KMS-11 (cell line): ENCODE measurements at regions not wholly inside any gene's neighbourhood (a gene's known extent, or its start where the extent isn't known, plus 50 kb on each side); places are given as distances from the start of the nearest gene placed in this dataset.

Experiments
- H2AFZ ChIP-seq: fragments of 200-600 bp; sonication (generic); 2 replicates; pipeline ENCODE4 v1.6.1; 2016; ENCODE audit warnings: antibody characterized with exemption, mixed run types, low read depth
- H3K27ac ChIP-seq: fragments of 200-600 bp; sonication (generic); 2 replicates; pipeline ENCODE4 v1.6.1; 2016; ENCODE audit warnings: mild to moderate bottlenecking, mixed run types
- H3K27me3 ChIP-seq: fragments of 200-600 bp; sonication (generic); 2 replicates; pipeline ENCODE4 v1.6.1; 2017; ENCODE audit warnings: mild to moderate bottlenecking, low read depth, mixed run types, moderate library complexity; ENCODE audit not compliant: insufficient read depth
- H3K36me3 ChIP-seq: fragments of 200-600 bp; sonication (generic); 2 replicates; pipeline ENCODE4 v1.6.1; 2017; ENCODE audit warnings: mild to moderate bottlenecking, mixed run types; ENCODE audit not compliant: insufficient read depth
- H3K4me1 ChIP-seq: fragments of 200-600 bp; sonication (generic); 2 replicates; pipeline ENCODE4 v1.6.1; 2016; ENCODE audit warnings: mild to moderate bottlenecking, low read depth, mixed run types; ENCODE audit not compliant: poor library complexity, severe bottlenecking
- H3K4me2 ChIP-seq: fragments of 200-600 bp; sonication (generic); 2 replicates; pipeline ENCODE4 v1.7.0; 2016; ENCODE audit warnings: mild to moderate bottlenecking, mixed run types
- H3K4me3 ChIP-seq: fragments of 200-600 bp; sonication (generic); IDR thresholded peaks from 2 replicates; pipeline ENCODE4 v1.6.1; 2017; ENCODE audit warnings: low read depth, low read length, mixed read lengths; ENCODE audit not compliant: insufficient read depth
- H3K79me2 ChIP-seq: fragments of 200-600 bp; sonication (generic); 2 replicates; pipeline ENCODE4 v1.6.1; 2016; ENCODE audit warnings: low read depth, mixed run types; ENCODE audit not compliant: insufficient read depth
- H3K9ac ChIP-seq: fragments of 200-600 bp; sonication (generic); 2 replicates; pipeline ENCODE4 v1.6.1; 2016; ENCODE audit warnings: mild to moderate bottlenecking, mixed run types
- H4K20me1 ChIP-seq: fragments of 200-600 bp; sonication (generic); 2 replicates; pipeline ENCODE4 v1.6.1; 2016; ENCODE audit warnings: mild to moderate bottlenecking, mixed run types; ENCODE audit not compliant: insufficient read depth
- CTCF ChIP-seq: fragments of 200-600 bp; sonication (generic); conservative IDR thresholded peaks from 2 replicates; pipeline ENCODE4 v1.6.1; 2017; ENCODE audit warnings: low read depth, mild to moderate bottlenecking, antibody characterized with exemption, low read length, moderate library complexity, mixed read lengths

GRCh38 chr12:83848702-83849101, 1063.9 kb downstream of the SLC6A15 start:
- no peak for TF ChIP-seq CTCF
- H3K4me2 ChIP-seq: no peak overlapping the region
- H2AFZ ChIP-seq: no peak overlapping the region
- no peak overlapping the region for H3K27ac ChIP-seq
- H3K79me2 ChIP-seq: no peaks in the 10 kb centered on the region
- no peaks in the 10 kb centered on the region for H3K36me3 ChIP-seq
- H3K27me3 ChIP-seq: no peaks in the 10 kb centered on the region
- H3K4me3 ChIP-seq: no peak overlapping the region
- H3K4me1 ChIP-seq: no peaks in the 10 kb centered on the region
- H3K9ac ChIP-seq: no peak overlapping the region
- H4K20me1 ChIP-seq: no peaks in the 10 kb centered on the region

GRCh38 chr12:83843541-83843940, 1069.1 kb downstream of the SLC6A15 start:
- TF ChIP-seq CTCF: no peak
- Histone ChIP-seq H3K27ac (no peak overlapping the region), H3K79me2 (no peaks in the 10 kb centered on the region), H4K20me1 (no peaks in the 10 kb centered on the region), H3K4me1 (no peaks in the 10 kb centered on the region), H3K4me2 (no peak overlapping the region), H2AFZ (no peak overlapping the region), H3K4me3 (no peak overlapping the region), H3K27me3 (no peaks in the 10 kb centered on the region), H3K36me3 (no peaks in the 10 kb centered on the region), H3K9ac (no peak overlapping the region)

GRCh38 chr12:83841620-83842019, 1071.0 kb downstream of the SLC6A15 start:
- no peaks in the 10 kb centered on the region for H3K27me3 ChIP-seq
- no peak overlapping the region for H3K4me2 ChIP-seq
- no peaks in the 10 kb centered on the region for H3K36me3 ChIP-seq
- H3K27ac ChIP-seq: no peak overlapping the region
- no peak for TF ChIP-seq CTCF
- no peak overlapping the region for H2AFZ ChIP-seq
- H4K20me1 ChIP-seq: no peaks in the 10 kb centered on the region
- no peaks in the 10 kb centered on the region for H3K79me2 ChIP-seq
- no peak overlapping the region for H3K9ac ChIP-seq
- H3K4me3 ChIP-seq: no peak overlapping the region
- H3K4me1 ChIP-seq: no peaks in the 10 kb centered on the region

GRCh38 chr12:83827860-83828259, 1084.7 kb downstream of the SLC6A15 start:
- H3K4me1 ChIP-seq: no peaks in the 10 kb centered on the region
- H4K20me1 ChIP-seq: no peaks in the 10 kb centered on the region
- H3K27ac ChIP-seq: no peak overlapping the region
- H2AFZ ChIP-seq: no peak overlapping the region
- H3K4me2 ChIP-seq: no peak overlapping the region
- H3K36me3 ChIP-seq: no peaks in the 10 kb centered on the region
- no peaks in the 10 kb centered on the region for H3K79me2 ChIP-seq
- H3K9ac ChIP-seq: no peak overlapping the region
- no peak overlapping the region for H3K4me3 ChIP-seq
- no peak for TF ChIP-seq CTCF
- H3K27me3 ChIP-seq: no peaks in the 10 kb centered on the region

- Histone ChIP-seq H3K27me3 (no peaks in the 10 kb centered on the region), H3K4me1 (no peaks in the 10 kb centered on the region), H3K4me3 (no peak overlapping the region), H4K20me1 (no peaks in the 10 kb centered on the region), H3K9ac (no peak overlapping the region), H3K4me2 (no peak overlapping the region), H3K79me2 (no peaks in the 10 kb centered on the region), H2AFZ (no peak overlapping the region), H3K27ac (no peak overlapping the region), H3K36me3 (no peaks in the 10 kb centered on the region)
- TF ChIP-seq CTCF: no peak
Measured at GRCh38 chr12:83827193-83827592, 1085.4 kb downstream of the SLC6A15 start.
